Breast epithelium (tissue), 4 donors: ENCODE measurements at regions not wholly inside any gene's neighbourhood (a gene's known extent, or its start where the extent isn't known, plus 50 kb on each side); places are given as distances from the start of the nearest gene placed in this dataset.

Experiments
- DNase-seq, 2 donors: peaks; one replicate each; pipeline ENCODE4 v3.0.0-alpha.2; 2019; ENCODE audit warnings: low spot score in 2 of 2
- H3K27ac ChIP-seq, 2 donors: fragments of 200-600 bp; sonication (generic) in 1 of 2; one replicate each; pipeline ENCODE4 v1.5.1; 2016 to 2019; ENCODE audit warnings: mild to moderate bottlenecking in 1 of 2
- H3K27me3 ChIP-seq, 2 donors: fragments of 200-600 bp; sonication (generic) in 1 of 2; one replicate each; pipeline versions ENCODE4 v1.5.1 to v1.6.0; 2017 to 2019; ENCODE audit warnings: control low read depth in 1 of 2, mild to moderate bottlenecking in 1 of 2
- H3K36me3 ChIP-seq: fragments of 200-600 bp; one replicate; pipeline ENCODE4 v1.5.1; 2019
- H3K4me1 ChIP-seq, 2 donors: fragments of 200-600 bp; sonication (generic); one replicate each; pipeline ENCODE4 v1.5.1; 2016 to 2019; ENCODE audit warnings: control low read depth in 1 of 2
- H3K4me3 ChIP-seq, 3 donors: fragments of 200-600 bp; sonication (generic); 1 replicate in 2 of 3; 2 replicates in 1 of 3; pipeline ENCODE4 v1.5.1; 2016 to 2019; ENCODE audit warnings: mild to moderate bottlenecking in 3 of 3, moderate library complexity in 2 of 3
- H3K9me3 ChIP-seq, 2 donors: fragments of 200-600 bp; sonication (generic) in 1 of 2; one replicate each; pipeline ENCODE4 v1.5.1; 2016 to 2019; ENCODE audit warnings: control low read depth in 1 of 2
- CTCF ChIP-seq, 3 donors: fragments of 450-650 bp; IDR thresholded peaks; one replicate each; pipeline ENCODE4 v1.5.1; 2016 to 2017; ENCODE audit warnings: antibody characterized with exemption in 3 of 3, mild to moderate bottlenecking in 3 of 3, moderate library complexity in 3 of 3
- POLR2A ChIP-seq: fragments of 450-650 bp; IDR thresholded peaks from one replicate; pipeline ENCODE4 v1.6.1; 2016; ENCODE audit warnings: antibody characterized with exemption, mild to moderate bottlenecking, moderate library complexity
- POLR2AphosphoS5 ChIP-seq, 3 donors: sonication (generic); formaldehyde crosslinking; IDR thresholded peaks; one replicate each; pipeline ENCODE4 v1.6.1; 2017; ENCODE audit warnings: antibody characterized with exemption in 3 of 3
- intact Hi-C: fragments of 100-400 bp; cut with DNase I; formaldehyde crosslinking; loops from one replicate; pipeline ENCODE4 v1.15.1; 2023; ENCODE audit warnings: low total_unique reads

- intact Hi-C loops = no loop called here
- Histone ChIP-seq H3K4me1 (no peaks in the 10 kb centered on the region), H3K36me3 (no peaks in the 10 kb centered on the region), H3K27ac (no peak overlapping the region), H3K27me3 (no peaks in the 10 kb centered on the region), H3K4me3 (no peak overlapping the region), H3K9me3 (peaks cover 0 to 4% of the 10 kb centered on the region in 2 donors)
- no peak for DNase-seq
- TF ChIP-seq POLR2A (no peak), POLR2AphosphoS5 (IDR thresholded peaks at IDR 0.05) (no peak), CTCF (IDR thresholded peaks at IDR 0.05) (no peak)
Observed at GRCh38 chr12:105864901-105865300, 273.9 kb downstream of the NUAK1 start.

- Histone ChIP-seq H3K4me1 (no peaks in the 10 kb centered on the region), H3K4me3 (no peak overlapping the region), H3K9me3 (peaks cover 0 to 4% of the 10 kb centered on the region in 2 donors), H3K27ac (no peak overlapping the region), H3K36me3 (no peaks in the 10 kb centered on the region), H3K27me3 (no peaks in the 10 kb centered on the region)
- DNase-seq = no peak
- TF ChIP-seq CTCF (IDR thresholded peaks at IDR 0.05) = no peak
- no peak for TF ChIP-seq POLR2AphosphoS5 (IDR thresholded peaks at IDR 0.05)
- TF ChIP-seq POLR2A = no peak
- intact Hi-C loops = no loop called here
Observed at GRCh38 chr12:105865886-105866285, 272.9 kb downstream of the NUAK1 start.

- no peak for TF ChIP-seq POLR2A
- no peak for TF ChIP-seq CTCF (IDR thresholded peaks at IDR 0.05)
- no peak for TF ChIP-seq POLR2AphosphoS5 (IDR thresholded peaks at IDR 0.05)
- Histone ChIP-seq H3K27me3 (no peaks in the 10 kb centered on the region), H3K4me1 (no peaks in the 10 kb centered on the region), H3K27ac (no peak overlapping the region), H3K4me3 (no peak overlapping the region), H3K9me3 (no peaks in the 10 kb centered on the region), H3K36me3 (no peaks in the 10 kb centered on the region)
- intact Hi-C loops = no loop called here
- no peak for DNase-seq
Observed at GRCh38 chr12:105874121-105874520, 264.6 kb downstream of the NUAK1 start.

GRCh38 chr12:105876396-105876927 lies 262.3 kb downstream of the NUAK1 start:
- intact Hi-C loops = no loop called here
- Histone ChIP-seq H3K4me3 (no peak overlapping the region), H3K4me1 (no peaks in the 10 kb centered on the region)

GRCh38 chr12:105878964-105879363 lies 259.8 kb downstream of the NUAK1 start:
- Histone ChIP-seq H3K36me3 (no peaks in the 10 kb centered on the region), H3K27ac (no peak overlapping the region), H3K4me1 (no peaks in the 10 kb centered on the region), H3K27me3 (no peaks in the 10 kb centered on the region), H3K4me3 (no peak overlapping the region), H3K9me3 (no peaks in the 10 kb centered on the region)
- DNase-seq = no peak
- intact Hi-C loops = no loop called here
- no peak for TF ChIP-seq POLR2AphosphoS5 (IDR thresholded peaks at IDR 0.05)
- TF ChIP-seq POLR2A = no peak
- TF ChIP-seq CTCF (IDR thresholded peaks at IDR 0.05) = no peak

More at GRCh38 chr12:105876396-105876927, 262.3 kb downstream of the NUAK1 start:
- DNase-seq = no peak
- Histone ChIP-seq H3K36me3 (no peaks in the 10 kb centered on the region), H3K27me3 (no peaks in the 10 kb centered on the region), H3K27ac (no peak overlapping the region), H3K9me3 (no peaks in the 10 kb centered on the region)
- TF ChIP-seq CTCF (IDR thresholded peaks at IDR 0.05) (no peak), POLR2AphosphoS5 (IDR thresholded peaks at IDR 0.05) (no peak), POLR2A (no peak)
